NB4 (cell line): ENCODE measurements at regions not wholly inside any gene's neighbourhood (a gene's known extent, or its start where the extent isn't known, plus 50 kb on each side); places are given as distances from the start of the nearest gene placed in this dataset.

ENCODE experiments used
- MYC ChIP-seq: IDR thresholded peaks from 2 replicates; pipeline ENCODE4 v1.6.1; 2011; ENCODE audit warnings: low read depth, low read length
- POLR2A ChIP-seq: IDR thresholded peaks from 2 replicates; pipeline ENCODE4 v1.6.1; 2011; ENCODE audit warnings: mild to moderate bottlenecking; ENCODE audit not compliant: insufficient read length; ENCODE audit errors: extremely low read depth
- TF ChIP-seq, protein P1 (sequence below): IDR thresholded peaks from one replicate; pipeline ENCODE4 v1.5.1; 2012; ENCODE audit warnings: low read depth, low read length

DNA sequence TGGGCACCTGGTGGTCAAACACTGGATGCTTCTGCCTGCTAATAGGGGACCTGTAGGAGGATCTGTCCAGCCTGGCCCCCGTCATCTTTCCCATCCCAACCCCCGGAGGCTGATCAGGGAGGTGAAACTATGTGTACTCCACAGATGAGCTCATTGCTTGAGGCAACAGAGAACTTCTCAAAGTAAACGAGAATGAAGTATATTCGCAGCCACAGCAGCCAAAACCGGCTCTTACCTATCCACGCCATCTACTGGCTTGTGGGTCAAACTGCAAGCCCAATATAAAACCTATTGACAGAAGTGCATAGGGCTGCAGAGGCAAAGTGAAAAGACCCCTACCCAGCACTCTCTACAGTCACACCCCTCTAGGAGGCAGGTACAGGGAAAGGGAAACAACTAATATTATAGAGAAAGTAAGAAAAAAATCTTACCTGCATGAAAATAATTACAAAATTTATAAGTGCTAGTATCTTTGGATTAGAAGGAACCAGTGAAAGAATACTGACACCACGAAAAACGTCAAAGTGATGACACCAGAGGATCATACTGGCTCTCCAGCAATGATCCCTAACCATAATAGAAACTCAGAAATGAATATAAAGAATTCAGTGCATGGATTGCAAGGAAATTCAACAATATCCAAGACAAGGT, 973.5 kb downstream of the ANKRD7 start:
- TF ChIP-seq, protein P1, sequence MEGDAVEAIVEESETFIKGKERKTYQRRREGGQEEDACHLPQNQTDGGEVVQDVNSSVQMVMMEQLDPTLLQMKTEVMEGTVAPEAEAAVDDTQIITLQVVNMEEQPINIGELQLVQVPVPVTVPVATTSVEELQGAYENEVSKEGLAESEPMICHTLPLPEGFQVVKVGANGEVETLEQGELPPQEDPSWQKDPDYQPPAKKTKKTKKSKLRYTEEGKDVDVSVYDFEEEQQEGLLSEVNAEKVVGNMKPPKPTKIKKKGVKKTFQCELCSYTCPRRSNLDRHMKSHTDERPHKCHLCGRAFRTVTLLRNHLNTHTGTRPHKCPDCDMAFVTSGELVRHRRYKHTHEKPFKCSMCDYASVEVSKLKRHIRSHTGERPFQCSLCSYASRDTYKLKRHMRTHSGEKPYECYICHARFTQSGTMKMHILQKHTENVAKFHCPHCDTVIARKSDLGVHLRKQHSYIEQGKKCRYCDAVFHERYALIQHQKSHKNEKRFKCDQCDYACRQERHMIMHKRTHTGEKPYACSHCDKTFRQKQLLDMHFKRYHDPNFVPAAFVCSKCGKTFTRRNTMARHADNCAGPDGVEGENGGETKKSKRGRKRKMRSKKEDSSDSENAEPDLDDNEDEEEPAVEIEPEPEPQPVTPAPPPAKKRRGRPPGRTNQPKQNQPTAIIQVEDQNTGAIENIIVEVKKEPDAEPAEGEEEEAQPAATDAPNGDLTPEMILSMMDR, result peak; percentile 95
- TF ChIP-seq POLR2A, result no peak
- no peak for TF ChIP-seq MYC
